NCI-H526 (cell line): ENCODE measurements at regions not wholly inside any gene's neighbourhood (a gene's known extent, or its start where the extent isn't known, plus 50 kb on each side); places are given as distances from the start of the nearest gene placed in this dataset.
A peak's percentile ranks its signal among the peaks of the same experiment; 100 is the strongest.
"Not testable (repeated sequence)": the region's sequence is repeated elsewhere in the genome, so short reads cannot be mapped to it uniquely, and the experiment has no call there.

ENCODE experiments used
- DNase-seq, 2 experiments: peaks; one replicate each; lab custom pipeline; 2025; lab: John Stamatoyannopoulos, UW

GRCh38 chr7:155395176-155395797 lies 62.6 kb upstream of the EN2 start:
- DNase-seq: no peak

- DNase-seq: no peak
Observed at GRCh38 chr7:155396661-155397060, 61.3 kb upstream of the EN2 start.

- not testable (repeated sequence) for DNase-seq
Observed at GRCh38 chr7:155397758-155398714, 59.9 kb upstream of the EN2 start.

GRCh38 chr7:155398944-155399343 lies 59.0 kb upstream of the EN2 start:
- DNase-seq: no peak

- no peak for DNase-seq
Observed at GRCh38 chr7:155399577-155399976, 58.4 kb upstream of the EN2 start.

GRCh38 chr7:155401231-155401630 lies 56.7 kb upstream of the EN2 start:
- no peak for DNase-seq

- DNase-seq: no peak
Observed at GRCh38 chr7:155401884-155402283, 56.0 kb upstream of the EN2 start.

- DNase-seq: no peak
Observed at GRCh38 chr7:155402941-155403340, 55.0 kb upstream of the EN2 start.

GRCh38 chr7:155404976-155405375 lies 53.0 kb upstream of the EN2 start:
- DNase-seq: no peak

GRCh38 chr7:155405399-155406318 lies 52.3 kb upstream of the EN2 start:
- DNase-seq: peak in 1 of 2 experiments; percentile 41

GRCh38 chr7:155407799-155408198 lies 50.1 kb upstream of the EN2 start:
- no peak for DNase-seq
